ENCODE measurements at regions not wholly inside any gene's neighbourhood (a gene's known extent, or its start where the extent isn't known, plus 50 kb on each side); places are given as distances from the start of the nearest gene placed in this dataset.

GRCh38 chr5:125054146-125054545, 307.7 kb upstream of the ZNF608 start:
- WGBS = 95% methylated on average over 4 of the region's 4 CpGs
- Histone ChIP-seq H3K27ac (ENCODE audit: low read depth in 1 of 2, low read length in 2 of 2) (no peak overlapping the region), H3K4me3 (ENCODE audit: low read depth in 1 of 3, low read length in 3 of 3) (no peak overlapping the region), H3K9ac (ENCODE audit: low read depth in 1 of 2, low read length in 2 of 2) (no peak overlapping the region), H3K9me3 (ENCODE audit: control insufficient read depth in 4 of 4, low read length in 3 of 4) (peaks cover 0 to 4% (median 0%) of the 10 kb centered on the region in 4 donors), H3K27me3 (ENCODE audit: control insufficient read depth in 4 of 4, insufficient read depth in 4 of 4, low read length in 3 of 4) (no peaks in the 10 kb centered on the region), H3K36me3 (ENCODE audit: control insufficient read depth in 4 of 4, insufficient read depth in 3 of 4, low read depth in 1 of 4, low read length in 3 of 4) (no peaks in the 10 kb centered on the region), H3K4me1 (ENCODE audit: control insufficient read depth in 4 of 4, insufficient read depth in 4 of 4, low read length in 3 of 4) (no peaks in the 10 kb centered on the region)
- DNase-seq (ENCODE audit: low spot score) = no peak
- TF ChIP-seq REST (IDR thresholded peaks at IDR 0.05) (no peak), RAD21 (IDR thresholded peaks at IDR 0.05) (no peak), TAF1 (conservative IDR thresholded peaks at IDR 0.05) (no peak), SP1 (IDR thresholded peaks at IDR 0.05) (no peak), NR2F2 (IDR thresholded peaks at IDR 0.05) (no peak), ZBTB33 (IDR thresholded peaks at IDR 0.05) (no peak), FOXA1 (IDR thresholded peaks at IDR 0.05) (no peak), RXRA (IDR thresholded peaks at IDR 0.05) (no peak)

- TF ChIP-seq NR2F2 (IDR thresholded peaks at IDR 0.05) = peak; percentile 63
- no peak for TF ChIP-seq RAD21 (IDR thresholded peaks at IDR 0.05)
- no peak for TF ChIP-seq JUND (IDR thresholded peaks at IDR 0.05)
- TF ChIP-seq RXRA (IDR thresholded peaks at IDR 0.05) = no peak
- H3K4me3 ChIP-seq (ENCODE audit: low read depth in 1 of 3, low read length in 3 of 3) = no peak overlapping the region
- no peaks in the 10 kb centered on the region for H3K4me1 ChIP-seq (ENCODE audit: control insufficient read depth in 4 of 4, insufficient read depth in 4 of 4, low read length in 3 of 4)
- H3K9me3 ChIP-seq (ENCODE audit: control insufficient read depth in 4 of 4, low read length in 3 of 4) = no peaks in the 10 kb centered on the region
- H3K27ac ChIP-seq (ENCODE audit: low read depth in 1 of 2, low read length in 2 of 2) = no peak overlapping the region
- 91% methylated on average over 6 of the region's 6 CpGs for WGBS
- H3K9ac ChIP-seq (ENCODE audit: low read depth in 1 of 2, low read length in 2 of 2) = no peak overlapping the region
- DNase-seq (ENCODE audit: low spot score) = no peak
- no peaks in the 10 kb centered on the region for H3K36me3 ChIP-seq (ENCODE audit: control insufficient read depth in 4 of 4, insufficient read depth in 3 of 4, low read depth in 1 of 4, low read length in 3 of 4)
- H3K27me3 ChIP-seq (ENCODE audit: control insufficient read depth in 4 of 4, insufficient read depth in 4 of 4, low read length in 3 of 4) = no peaks in the 10 kb centered on the region
These were observed 310.4 kb upstream of the ZNF608 start for GRCh38 chr5:125056671-125057485.

- Histone ChIP-seq H3K27ac (ENCODE audit: low read depth in 1 of 2, low read length in 2 of 2) (no peak overlapping the region), H3K9me3 (ENCODE audit: control insufficient read depth in 4 of 4, low read length in 3 of 4) (no peaks in the 10 kb centered on the region), H3K27me3 (ENCODE audit: control insufficient read depth in 4 of 4, insufficient read depth in 4 of 4, low read length in 3 of 4) (no peaks in the 10 kb centered on the region), H3K4me3 (ENCODE audit: low read depth in 1 of 3, low read length in 3 of 3) (no peak overlapping the region), H3K9ac (ENCODE audit: low read depth in 1 of 2, low read length in 2 of 2) (no peak overlapping the region), H3K36me3 (ENCODE audit: control insufficient read depth in 4 of 4, insufficient read depth in 3 of 4, low read depth in 1 of 4, low read length in 3 of 4) (no peaks in the 10 kb centered on the region), H3K4me1 (ENCODE audit: control insufficient read depth in 4 of 4, insufficient read depth in 4 of 4, low read length in 3 of 4) (no peaks in the 10 kb centered on the region)
- no peak for DNase-seq (ENCODE audit: low spot score)
- WGBS = 56% methylated on average over 9 of the region's 9 CpGs
- TF ChIP-seq CTCF (IDR thresholded peaks at IDR 0.05; ENCODE audit: low read depth, low read length, missing input control) (no peak), JUND (IDR thresholded peaks at IDR 0.05) (no peak), FOXA1 (IDR thresholded peaks at IDR 0.05) (no peak), YY1 (IDR thresholded peaks at IDR 0.05) (no peak), HNF4G (IDR thresholded peaks at IDR 0.05) (no peak), GABPA (IDR thresholded peaks at IDR 0.05 in 1 of 2, conservative IDR thresholded peaks at IDR 0.05 in 1 of 2) (no peak), RAD21 (IDR thresholded peaks at IDR 0.05) (no peak), MAX (IDR thresholded peaks at IDR 0.05) (no peak), EGR1 (IDR thresholded peaks at IDR 0.05; ENCODE audit: low read depth in 2 of 2) (no peak), SP1 (IDR thresholded peaks at IDR 0.05) (no peak)
These were observed 311.7 kb upstream of the ZNF608 start for GRCh38 chr5:125057912-125058826.

Data from liver (tissue), 8 donors.